Heart left ventricle (tissue), 16 donors: ENCODE measurements at regions not wholly inside any gene's neighbourhood (a gene's known extent, or its start where the extent isn't known, plus 50 kb on each side); places are given as distances from the start of the nearest gene placed in this dataset.
A peak's percentile ranks its signal among the peaks of the same experiment; 100 is the strongest.

ENCODE experiments used
- ATAC-seq, 4 donors: fragments of 200-7000 bp; cut with Tn5 transposase; one replicate each; pipeline ENCODE4 v1.9.1; 2020 to 2022; ENCODE audit warnings: moderate library complexity in 4 of 4, mild to moderate bottlenecking in 3 of 4, moderate number of reproducible peaks in 1 of 4
- DNase-seq, 5 donors: peaks; one replicate each; pipeline ENCODE4 v3.0.0-alpha.2; 2020
- H3K27ac ChIP-seq, 12 donors: fragments of 200-600 bp; sonication (generic) in 4 of 12; one replicate each; pipeline versions ENCODE4 v1.5.0 to v1.8.0; 2016 to 2022; ENCODE audit warnings: mild to moderate bottlenecking in 2 of 12
- H3K27me3 ChIP-seq, 9 donors: fragments of 200-600 bp; sonication (generic) in 2 of 9; one replicate each; pipeline versions ENCODE4 v1.5.1 to v1.8.0; 2016 to 2022; ENCODE audit warnings: mild to moderate bottlenecking in 3 of 9
- H3K36me3 ChIP-seq, 9 donors: fragments of 200-600 bp; sonication (generic) in 2 of 9; one replicate each; pipeline versions ENCODE4 v1.5.0 to v1.8.0; 2018 to 2022; ENCODE audit warnings: mild to moderate bottlenecking in 2 of 9
- H3K4me1 ChIP-seq, 12 donors: fragments of 200-600 bp; sonication (generic) in 4 of 12; one replicate each; pipeline versions ENCODE4 v1.5.0 to v1.8.0; 2016 to 2022; ENCODE audit warnings: mild to moderate bottlenecking in 3 of 12
- H3K4me3 ChIP-seq, 12 donors: fragments of 200-600 bp; sonication (generic) in 4 of 12; one replicate each; pipeline versions ENCODE4 v1.5.0 to v1.8.0; 2017 to 2022; ENCODE audit warnings: mild to moderate bottlenecking in 9 of 12, moderate library complexity in 4 of 12
- H3K9me3 ChIP-seq, 12 donors: fragments of 200-600 bp; sonication (generic) in 4 of 12; one replicate each; pipeline versions ENCODE4 v1.5.0 to v1.8.0; 2016 to 2022; ENCODE audit warnings: mild to moderate bottlenecking in 1 of 12
- POLR2A ChIP-seq, 2 donors: fragments of 450-650 bp; IDR thresholded peaks; one replicate each; pipeline ENCODE4 v1.6.1; 2017; ENCODE audit warnings: antibody characterized with exemption in 2 of 2, mild to moderate bottlenecking in 2 of 2, moderate library complexity in 2 of 2
- WGBS, 4 donors: extraction: QIAGEN DNeasy Blood & Tissue Kit in 2 of 4; methylation state at CpG; one replicate each; pipeline versions ENCODE4 v1.1.5 to v1.1.7; 2013 to 2018; 5-methylcytosine and 5-hydroxymethylcytosine counted together
- intact Hi-C, 10 donors: fragments of 100-400 bp; cut with DNase I; formaldehyde crosslinking; loops; one replicate each; pipeline versions ENCODE4 v1.11.1 to v1.14.2; 2022
- TF ChIP-seq, protein P1 (sequence below), 12 donors: fragments of 200-600 bp; sonication (generic) in 4 of 12; IDR thresholded peaks; one replicate each; pipeline versions ENCODE4 v1.5.0 to v1.8.0; 2018 to 2022; ENCODE audit warnings: antibody characterized with exemption in 12 of 12, mild to moderate bottlenecking in 5 of 12
- donor health status: ischemic (EF 13 %, LVEDD 7.1; RV severe dilation, severe dysfunction).
- donor health status: healthy with polysubstance abuse.
- donor health status: DM: no; HTN: yes; CAD: no.
- donor health status: DM: no; HTN: no; CAD: no.
- donor health status: ischemic (EF 25% LVEDD 6.9; RV normal size, moderate dysfunction).
- donor health status: ischemic (EF 25% LVEDD 5.7; RV mildly dilated, moderate dysfunction).
- donor health status: healthy.
- donor health status: DM: yes; HTN: yes; CAD: no.
- donor health status: ischemic (EF 35%, LVEDD 5.7; RV mildly dilated, moderate dysfunction).
- donor health status: nonischemic (EF 11% LVEDD 7.7; RV severe dilation, severe dysfunction).
- donor health status: DM: yes; HTN: yes; CAD: no.
- donor health status: PGD.
- donor health status: ischemic (EF 29% LVEDD 5.4; RV normal size, mild dysfunction).
- donor health status: nonischemic (EF 23%, LVEDD 6.1; RV moderate dilation, normal function).

DNA sequence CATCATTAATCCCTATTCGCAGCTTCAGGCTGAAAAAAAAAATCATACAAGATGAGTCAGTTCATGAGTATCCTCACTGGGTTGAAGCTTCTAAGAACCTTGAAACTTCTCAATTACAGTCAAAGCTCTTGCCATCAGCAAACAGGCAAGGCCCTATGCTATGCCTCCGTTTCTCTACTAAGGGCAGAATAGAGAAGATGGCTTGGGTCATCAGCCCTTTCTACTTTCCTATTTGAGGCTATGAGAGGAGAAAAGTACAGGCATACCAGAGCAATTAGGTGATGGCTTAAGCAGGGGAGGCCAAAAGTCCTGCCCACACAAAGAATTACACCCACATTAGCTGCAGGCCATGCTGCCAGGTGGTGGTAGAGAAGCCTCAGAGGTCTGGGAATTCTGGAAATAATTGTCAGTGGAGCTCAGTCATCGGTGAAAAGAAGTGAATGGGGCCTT lies 89.0 kb downstream of the MRPL46 start:
- Histone ChIP-seq H3K9me3 (no peaks in the 10 kb centered on the region), H3K27ac (no peak overlapping the region), H3K4me1 (peaks cover 0 to 10% (median 0%) of the 10 kb centered on the region in 12 donors), H3K4me3 (no peak overlapping the region), H3K36me3 (no peaks in the 10 kb centered on the region), H3K27me3 (no peaks in the 10 kb centered on the region)
- WGBS, 4 donors = 76 to 87% (median 81%) methylated on average over 3 of the region's 3 CpGs
- DNase-seq = no peak
- TF ChIP-seq, protein P1, sequence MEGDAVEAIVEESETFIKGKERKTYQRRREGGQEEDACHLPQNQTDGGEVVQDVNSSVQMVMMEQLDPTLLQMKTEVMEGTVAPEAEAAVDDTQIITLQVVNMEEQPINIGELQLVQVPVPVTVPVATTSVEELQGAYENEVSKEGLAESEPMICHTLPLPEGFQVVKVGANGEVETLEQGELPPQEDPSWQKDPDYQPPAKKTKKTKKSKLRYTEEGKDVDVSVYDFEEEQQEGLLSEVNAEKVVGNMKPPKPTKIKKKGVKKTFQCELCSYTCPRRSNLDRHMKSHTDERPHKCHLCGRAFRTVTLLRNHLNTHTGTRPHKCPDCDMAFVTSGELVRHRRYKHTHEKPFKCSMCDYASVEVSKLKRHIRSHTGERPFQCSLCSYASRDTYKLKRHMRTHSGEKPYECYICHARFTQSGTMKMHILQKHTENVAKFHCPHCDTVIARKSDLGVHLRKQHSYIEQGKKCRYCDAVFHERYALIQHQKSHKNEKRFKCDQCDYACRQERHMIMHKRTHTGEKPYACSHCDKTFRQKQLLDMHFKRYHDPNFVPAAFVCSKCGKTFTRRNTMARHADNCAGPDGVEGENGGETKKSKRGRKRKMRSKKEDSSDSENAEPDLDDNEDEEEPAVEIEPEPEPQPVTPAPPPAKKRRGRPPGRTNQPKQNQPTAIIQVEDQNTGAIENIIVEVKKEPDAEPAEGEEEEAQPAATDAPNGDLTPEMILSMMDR (IDR thresholded peaks at IDR 0.05) = no peak
- TF ChIP-seq POLR2A (IDR thresholded peaks at IDR 0.05) = no peak
- ATAC-seq = no peak
- intact Hi-C loops = loop anchor here in 1 of 10 donors (10.0 kb wide), 1 partner anchor 63 kb away; no protein-coding TSS in a partner anchor

GRCh38 chr15:88377509-88377908 lies 89.7 kb downstream of the MRPL46 start:
- no peak overlapping the region for H3K27ac ChIP-seq
- H3K4me1 ChIP-seq = peaks cover 0 to 4% (median 0%) of the 10 kb centered on the region in 12 donors
- no peak for DNase-seq
- TF ChIP-seq POLR2A (IDR thresholded peaks at IDR 0.05) = no peak
- TF ChIP-seq, protein P1 (IDR thresholded peaks at IDR 0.05) = no peak
- intact Hi-C loops = loop anchor here in 1 of 10 donors (10.0 kb wide), 1 partner anchor 63 kb away; no protein-coding TSS in a partner anchor
- no peaks in the 10 kb centered on the region for H3K36me3 ChIP-seq
- ATAC-seq = no peak
- H3K4me3 ChIP-seq = no peak overlapping the region
- H3K27me3 ChIP-seq = no peaks in the 10 kb centered on the region
- WGBS, 4 donors = 80 to 90% (median 86%) methylated on average over 2 of the region's 2 CpGs
- no peaks in the 10 kb centered on the region for H3K9me3 ChIP-seq

- H3K36me3 ChIP-seq = no peaks in the 10 kb centered on the region
- H3K27ac ChIP-seq = peak overlapping the region in 4 of 12 donors; percentile 33 to 60 (median 49)
- H3K27me3 ChIP-seq = no peaks in the 10 kb centered on the region
- intact Hi-C loops = loop anchor here in 1 of 10 donors (10.0 kb wide), 1 partner anchor 62 kb away; no protein-coding TSS in a partner anchor
- H3K9me3 ChIP-seq = no peaks in the 10 kb centered on the region
- 47 to 63% (median 59%) methylated on average over 3 of the region's 3 CpGs for WGBS, 4 donors
- no peak for DNase-seq
- TF ChIP-seq POLR2A (IDR thresholded peaks at IDR 0.05) = no peak
- TF ChIP-seq, protein P1 (IDR thresholded peaks at IDR 0.05) = no peak
- no peak overlapping the region for H3K4me3 ChIP-seq
- no peaks in the 10 kb centered on the region for H3K4me1 ChIP-seq
- ATAC-seq = peak in 2 of 4 donors; percentile 13 to 14
These were observed 90.5 kb downstream of the MRPL46 start for GRCh38 chr15:88376574-88377174.

DNA sequence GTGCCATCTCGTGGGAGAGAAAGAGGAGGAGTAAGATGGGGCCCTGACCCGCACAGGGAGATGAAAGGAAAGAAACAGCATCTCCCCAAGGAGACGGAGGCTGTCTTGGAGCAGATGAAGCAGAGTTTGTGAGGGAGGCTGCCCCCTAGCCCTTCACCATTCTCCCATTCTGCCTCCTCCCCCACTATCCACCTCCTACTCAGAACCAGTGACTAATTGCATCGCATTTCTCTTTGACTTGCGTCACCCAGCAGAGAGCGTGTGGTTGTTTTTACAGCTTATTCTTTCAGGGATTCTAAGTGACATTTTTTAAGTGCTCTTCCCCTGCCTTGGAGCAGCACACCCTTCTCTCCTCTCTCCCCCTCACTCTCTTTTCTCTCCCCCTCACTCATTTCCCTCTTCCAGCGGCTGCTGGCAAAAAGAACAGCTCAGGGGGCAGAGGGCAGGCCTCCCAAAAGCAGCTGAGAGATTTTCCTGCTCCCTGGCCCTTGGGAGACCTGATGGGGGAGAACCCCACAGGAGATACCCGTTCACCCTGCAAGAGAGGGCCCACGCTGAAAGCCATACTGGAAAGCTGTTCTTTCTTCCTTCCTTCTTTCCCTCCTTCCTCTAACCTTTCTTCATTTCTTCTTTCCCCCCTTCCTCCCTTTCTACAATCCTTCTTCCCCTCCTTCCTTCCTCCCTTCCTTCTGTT lies 91.8 kb downstream of the MRPL46 start:
- no peak for DNase-seq
- Histone ChIP-seq H3K27me3 (no peaks in the 10 kb centered on the region), H3K9me3 (no peaks in the 10 kb centered on the region), H3K4me1 (no peaks in the 10 kb centered on the region), H3K27ac (peak overlapping the region in 6 of 12 donors; percentile 9 to 60 (median 44)), H3K36me3 (no peaks in the 10 kb centered on the region), H3K4me3 (no peak overlapping the region)
- 32 to 39% (median 36%) methylated on average over 9 of the region's 9 CpGs for WGBS, 4 donors
- no peak for TF ChIP-seq POLR2A (IDR thresholded peaks at IDR 0.05)
- TF ChIP-seq, protein P1 (IDR thresholded peaks at IDR 0.05) = no peak
- intact Hi-C loops = loop anchor here in 1 of 10 donors (10.0 kb wide), 1 partner anchor 61 kb away; no protein-coding TSS in a partner anchor
- peak in 1 of 4 donors; percentile 45 for ATAC-seq
